GM18502 (cell line): ENCODE measurements at regions not wholly inside any gene's neighbourhood (a gene's known extent, or its start where the extent isn't known, plus 50 kb on each side); places are given as distances from the start of the nearest gene placed in this dataset.
"Not testable (repeated sequence)": the region's sequence is repeated elsewhere in the genome, so short reads cannot be mapped to it uniquely, and the experiment has no call there.

Experiments
- ATAC-seq: cut with Tn5 transposase; IDR thresholded peaks from one replicate; pipeline ENCODE4 v1.9.1; 2021; ENCODE audit warnings: mild to moderate bottlenecking; ENCODE audit not compliant: unreplicated experiment, poor library complexity

DNA sequence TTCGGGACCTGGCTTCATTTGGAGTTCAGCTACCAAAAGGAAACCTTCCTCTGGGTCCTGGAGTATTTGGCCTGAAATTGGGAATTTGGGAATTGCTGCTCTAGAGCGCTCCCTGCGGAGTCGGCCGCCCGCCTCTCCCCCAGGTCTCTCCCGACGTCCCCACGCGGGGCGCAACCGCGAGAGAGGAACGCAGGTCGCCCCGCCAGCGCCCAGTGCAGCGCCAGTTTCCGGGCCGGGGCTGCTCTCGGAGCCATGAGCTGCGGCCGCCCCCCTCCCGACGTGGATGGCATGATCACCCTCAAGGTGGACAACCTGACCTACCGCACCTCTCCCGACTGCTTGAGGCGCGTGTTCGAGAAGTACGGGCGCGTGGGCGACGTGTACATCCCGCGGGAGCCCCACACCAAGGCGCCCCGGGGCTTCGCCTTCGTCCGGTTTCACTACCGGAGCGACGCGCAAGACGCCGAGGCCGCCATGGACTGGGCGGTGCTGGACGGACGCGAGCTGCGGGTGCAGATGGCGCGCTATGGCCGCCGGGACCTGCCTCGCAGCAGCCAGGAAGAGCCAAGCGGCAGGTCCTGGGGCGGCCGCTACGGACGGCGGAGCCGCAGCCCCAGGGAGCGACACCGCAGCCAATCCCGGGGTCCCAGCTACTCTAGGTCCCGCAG is 529.2 kb downstream of the TNS3 start:
- ATAC-seq, result not testable (repeated sequence)

DNA sequence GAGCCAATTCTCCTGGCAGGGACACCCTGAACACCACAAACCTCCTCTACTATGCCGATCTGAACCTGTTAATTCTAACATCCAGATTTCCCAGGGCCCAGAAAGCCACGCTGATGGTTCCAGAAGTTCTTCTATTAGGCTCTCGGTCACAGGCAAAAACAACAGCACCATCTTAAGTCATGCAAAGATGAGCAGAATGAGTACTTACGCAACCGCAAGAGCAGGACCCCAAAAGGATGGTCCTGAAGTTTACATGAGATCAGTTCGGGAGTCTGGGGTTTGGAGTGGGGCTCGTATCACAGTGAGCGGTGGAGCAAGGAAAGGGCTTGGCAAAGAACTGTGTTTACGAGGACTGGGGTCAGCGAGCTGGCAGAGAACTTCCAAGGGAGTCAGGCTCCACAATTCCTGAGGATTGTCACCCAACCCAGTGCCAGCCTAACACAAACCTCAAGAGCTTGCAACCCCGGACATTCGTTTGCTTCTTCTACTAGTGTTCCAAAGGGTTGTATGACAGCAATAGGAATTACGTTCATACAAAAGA is 532.6 kb downstream of the TNS3 start:
- ATAC-seq, result no peak

DNA sequence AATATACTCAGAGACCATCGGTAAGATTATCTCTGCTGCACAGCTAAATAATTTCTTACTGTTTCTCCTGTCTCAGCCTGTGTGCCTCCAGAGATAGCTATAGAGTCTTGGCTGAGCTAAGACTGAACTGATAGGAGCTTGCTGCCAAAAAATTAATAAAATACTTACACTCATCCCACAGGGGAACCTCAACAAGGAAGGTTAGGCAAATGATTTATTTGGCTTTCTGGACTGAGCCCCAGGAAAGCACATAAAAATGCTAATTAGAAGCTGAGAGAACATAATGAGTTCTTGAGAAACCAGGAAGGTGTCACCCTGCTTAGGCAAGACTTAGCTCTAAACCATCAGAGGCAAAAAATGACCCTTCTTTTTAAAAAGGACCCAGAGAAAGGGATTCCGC is 534.5 kb downstream of the TNS3 start:
- ATAC-seq, result no peak

DNA sequence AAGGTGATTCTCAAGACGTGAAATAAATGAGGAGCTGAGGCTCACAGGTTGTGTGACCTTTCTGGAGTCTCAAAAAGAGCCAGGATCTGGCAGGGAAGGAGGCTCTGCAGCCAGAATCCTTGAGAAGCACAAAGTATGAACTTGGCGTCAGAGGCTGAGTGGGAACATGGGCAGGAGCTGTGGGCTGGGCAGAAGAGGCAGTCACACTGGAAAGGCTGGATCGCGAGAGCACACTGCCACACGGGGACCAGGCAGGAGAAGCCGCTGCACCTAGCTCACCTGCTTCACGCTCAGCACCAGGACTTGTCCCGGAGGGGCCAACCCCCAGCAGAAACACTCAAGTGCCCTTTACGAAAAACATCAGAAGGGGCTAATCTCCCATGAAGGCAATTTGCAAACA is 535.0 kb downstream of the TNS3 start:
- ATAC-seq, result no peak

DNA sequence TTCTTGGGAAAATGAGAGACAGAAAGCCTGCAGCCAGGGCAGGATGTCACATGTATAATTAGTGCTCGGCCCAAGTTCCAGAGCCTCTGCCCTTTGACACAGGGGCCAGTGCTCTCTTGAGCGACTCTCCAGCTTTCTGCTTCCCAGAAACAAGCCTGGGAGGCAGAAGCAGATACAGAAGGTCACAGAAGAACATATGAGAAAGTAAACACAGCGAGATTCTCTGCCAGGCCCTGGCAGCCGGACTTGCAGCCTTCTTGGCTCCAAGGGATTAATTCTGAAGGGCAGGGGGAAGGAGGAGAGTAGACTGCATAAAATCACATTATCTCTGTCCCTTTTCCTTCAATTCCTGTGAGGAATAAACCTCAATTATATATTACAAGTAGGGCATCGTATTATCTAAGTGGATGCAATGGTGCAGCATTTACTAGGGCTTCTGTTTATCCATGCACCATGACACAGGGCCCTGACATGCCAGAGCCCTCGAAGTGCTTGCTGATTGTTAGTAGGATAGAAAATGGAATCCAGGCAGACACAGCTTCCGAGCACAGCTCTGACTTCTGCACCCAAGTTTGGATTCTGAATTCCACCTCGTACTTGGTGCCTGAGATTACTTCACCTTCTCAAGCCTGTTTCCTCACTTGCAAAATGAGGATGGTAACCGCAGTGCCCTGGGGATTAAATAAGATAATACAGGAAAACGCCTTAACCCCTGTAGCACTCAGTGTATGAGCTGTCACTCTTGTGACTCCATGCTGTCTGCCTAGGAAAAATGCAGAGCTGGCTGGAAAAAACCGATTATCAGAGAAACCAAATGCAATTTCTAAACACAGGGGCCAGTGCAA is 536.5 kb downstream of the TNS3 start:
- ATAC-seq, result no peak

DNA sequence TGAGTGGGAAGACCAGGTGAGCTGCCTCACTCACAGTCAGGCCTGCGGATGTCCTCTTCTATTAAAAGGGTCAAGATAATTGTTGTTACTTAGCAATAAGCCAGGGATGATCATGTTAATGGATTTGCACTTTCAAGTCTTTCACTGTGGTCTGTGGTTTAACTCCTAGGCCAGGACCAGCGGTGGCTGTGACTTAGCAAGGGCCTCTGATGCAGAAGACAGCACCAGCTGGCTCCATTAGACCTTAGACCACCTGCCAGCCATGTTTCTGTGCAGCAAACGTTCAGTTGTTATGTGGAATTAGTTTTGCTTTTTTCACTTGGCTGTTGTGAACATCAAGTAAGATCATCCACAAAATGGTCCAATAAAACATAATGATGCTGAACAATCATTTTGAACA is 537.3 kb downstream of the TNS3 start:
- no peak for ATAC-seq

DNA sequence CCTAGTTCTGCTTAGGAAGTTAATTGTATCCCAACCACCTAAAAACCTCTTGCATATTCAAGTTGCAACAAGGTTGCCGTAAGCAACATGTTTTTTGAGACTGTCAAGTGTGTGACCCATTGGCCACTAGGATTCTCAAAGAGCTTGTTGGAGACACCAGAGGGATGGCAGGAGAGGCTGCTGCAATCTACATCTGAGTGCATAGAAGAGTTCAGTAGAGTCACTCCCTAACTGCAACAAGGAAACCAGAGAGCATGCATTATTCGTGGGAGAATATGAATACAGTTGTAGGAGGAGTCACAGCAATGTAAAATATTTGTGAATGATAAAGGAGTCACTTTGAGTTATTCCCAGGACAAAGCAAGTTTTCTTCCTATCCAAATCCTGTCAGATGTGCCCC is 538.6 kb downstream of the TNS3 start:
- no peak for ATAC-seq

DNA sequence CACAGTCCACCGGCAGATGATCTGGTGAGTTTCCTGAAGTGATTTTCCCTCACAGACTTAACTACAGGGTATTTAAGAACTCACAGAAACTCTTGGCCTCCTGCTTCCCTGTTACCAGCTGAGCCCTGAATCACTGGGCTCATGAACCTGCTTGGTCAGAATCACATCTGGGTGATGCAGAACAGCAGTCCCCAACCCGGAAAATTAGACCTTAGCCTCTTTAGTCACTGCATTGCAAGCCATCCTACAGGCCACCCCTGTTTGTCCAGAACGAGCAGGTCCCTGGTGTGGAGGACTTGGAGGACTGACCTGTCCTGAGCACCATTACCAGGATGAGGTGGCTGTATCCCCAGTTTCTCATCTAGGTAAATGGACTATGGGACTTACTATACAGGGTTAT is 539.2 kb downstream of the TNS3 start:
- no peak for ATAC-seq

DNA sequence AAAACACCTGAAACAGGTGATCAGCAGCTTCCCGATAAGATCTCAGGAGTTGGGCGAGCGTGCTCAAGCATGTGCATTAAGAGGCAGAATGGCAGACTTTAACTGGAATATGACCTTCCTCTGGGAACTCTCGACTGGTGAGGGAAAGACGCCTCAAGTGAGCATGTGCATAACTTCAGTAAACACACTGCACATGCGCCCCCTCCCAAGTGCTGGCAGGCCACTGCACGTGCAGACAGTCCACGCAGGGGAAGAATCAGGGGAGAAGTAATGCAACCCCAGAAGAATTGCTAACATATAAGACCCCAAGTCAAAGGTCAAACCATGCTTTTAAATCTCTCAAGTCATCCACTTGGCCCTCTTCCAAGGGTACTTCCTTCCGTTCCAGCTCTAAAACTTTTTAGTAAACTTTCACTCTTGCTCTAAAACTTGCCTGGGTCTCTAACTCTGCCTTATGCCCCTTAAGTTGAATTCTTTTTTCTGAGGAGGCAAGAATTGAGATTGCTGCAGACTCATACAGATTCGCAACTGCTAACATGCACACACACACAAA is 541.0 kb downstream of the TNS3 start:
- no peak for ATAC-seq

DNA sequence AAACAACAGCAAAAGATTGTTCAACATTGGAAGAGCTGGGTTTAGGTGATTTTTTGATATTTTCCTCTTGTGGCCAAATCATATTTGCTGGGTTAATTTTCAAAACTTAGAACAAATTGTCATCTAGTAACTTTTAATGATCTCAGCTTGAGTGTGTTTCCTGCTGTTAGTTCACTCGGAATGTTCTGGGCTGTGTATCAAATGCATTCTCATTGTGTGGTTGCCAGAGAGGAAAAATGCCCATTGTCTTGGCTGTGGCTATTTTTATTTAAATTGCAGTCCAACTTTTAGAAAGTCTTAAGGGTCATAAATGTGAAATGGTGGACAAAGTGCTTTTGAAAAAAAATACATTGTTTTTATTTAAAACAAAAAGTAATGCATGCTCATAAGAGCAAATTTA is 542.0 kb downstream of the TNS3 start:
- no peak for ATAC-seq

DNA sequence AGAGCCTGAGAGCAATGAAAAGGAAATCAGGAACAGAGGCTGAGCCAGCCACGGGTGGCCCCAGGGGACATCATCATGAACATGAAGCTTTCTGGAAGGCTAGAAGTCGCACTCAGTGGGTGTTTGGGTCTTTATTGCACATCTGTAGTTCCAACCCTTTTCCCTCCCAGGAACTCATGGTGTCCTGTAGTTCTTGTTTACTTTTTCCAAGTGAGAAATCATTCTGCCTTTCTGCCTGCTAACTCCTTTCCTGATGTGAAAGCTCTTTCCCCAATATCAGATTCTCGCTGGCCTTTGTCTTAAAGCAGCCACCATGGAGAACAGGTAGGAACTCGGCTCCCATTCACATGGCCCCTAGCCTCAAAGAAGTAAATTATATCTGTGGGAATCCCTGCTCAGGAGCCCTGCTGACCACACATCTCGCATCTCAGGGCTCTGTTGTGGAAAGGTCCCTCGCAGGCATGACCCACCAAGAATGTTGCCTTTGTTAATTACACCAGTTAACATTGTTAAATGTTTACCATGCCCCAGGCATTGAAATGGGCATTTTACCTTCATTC is 542.7 kb downstream of the TNS3 start:
- ATAC-seq, result no peak

DNA sequence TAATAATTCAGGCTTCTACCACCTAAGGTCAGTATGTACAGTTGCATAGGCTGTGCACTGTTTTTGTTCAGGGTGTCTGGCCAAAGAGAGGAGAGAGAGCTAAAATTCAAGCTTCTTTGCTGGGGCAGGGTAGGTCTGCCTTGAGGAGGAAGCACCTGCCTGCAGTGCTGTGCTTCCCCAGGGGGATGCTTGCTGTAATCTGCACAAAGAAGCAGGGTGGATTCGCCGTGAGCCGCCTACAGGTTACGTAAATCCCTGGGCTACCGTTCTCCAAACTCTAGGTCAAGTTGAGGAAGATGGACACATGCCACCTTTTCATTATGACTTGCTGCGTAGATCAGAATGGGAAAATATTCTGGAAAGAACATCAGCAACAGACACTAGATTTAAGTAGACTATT is 543.3 kb downstream of the TNS3 start:
- no peak for ATAC-seq

DNA sequence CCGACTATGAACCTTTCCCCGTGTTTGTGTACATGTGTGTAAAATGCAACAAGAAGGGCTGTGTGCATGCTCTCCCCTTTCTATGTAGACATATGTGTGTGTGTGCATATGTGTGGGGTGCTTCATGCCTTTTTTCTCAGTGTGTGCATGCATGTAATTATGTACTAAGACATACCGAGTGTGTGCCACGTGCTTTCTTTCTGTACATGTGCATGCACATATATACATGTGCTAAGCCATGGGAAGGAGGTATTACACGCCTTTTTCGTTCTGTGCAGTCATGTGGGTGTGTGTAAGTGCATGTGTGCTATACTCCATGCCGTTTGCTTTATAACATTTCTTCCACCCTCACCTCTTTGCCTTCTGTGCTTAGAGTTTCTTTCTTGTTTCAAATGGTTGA is 544.3 kb downstream of the TNS3 start:
- ATAC-seq, result no peak

DNA sequence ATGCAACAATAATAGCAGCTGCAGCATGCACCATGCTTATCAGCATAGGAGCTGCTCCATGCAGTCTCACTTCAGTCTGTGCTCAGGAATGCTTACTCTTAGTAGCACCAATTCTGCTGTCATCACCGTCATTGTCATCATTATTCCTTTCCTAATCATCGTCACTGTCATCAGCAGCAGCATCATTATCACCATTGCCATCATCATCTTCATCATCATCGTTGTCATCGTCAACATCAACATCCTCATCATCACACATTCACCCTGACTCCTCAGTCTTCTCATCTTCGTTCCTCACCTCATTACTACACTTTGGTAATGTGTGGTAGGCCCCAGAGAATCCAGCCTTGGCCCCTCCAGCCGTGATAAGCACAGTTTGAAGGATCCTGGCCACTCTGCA is 545.0 kb downstream of the TNS3 start:
- ATAC-seq, result no peak

DNA sequence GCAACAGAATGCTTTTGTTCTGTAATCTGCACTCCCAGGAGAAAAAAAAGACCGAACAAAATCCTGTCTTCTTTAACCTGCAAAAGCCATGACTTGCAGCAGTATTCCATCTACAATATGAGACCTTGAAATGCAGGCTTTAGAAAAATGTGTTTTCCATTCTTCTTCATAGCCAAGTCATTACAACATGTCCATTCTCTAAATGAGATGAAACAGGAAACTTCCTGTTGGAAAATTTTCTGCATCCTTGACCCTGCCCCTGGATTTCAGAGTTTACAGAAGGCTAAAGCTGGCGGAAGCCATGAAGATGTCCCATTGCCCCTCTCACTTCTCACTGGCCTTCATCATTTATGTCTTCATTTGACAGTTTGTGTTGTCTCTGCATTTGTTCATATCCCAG is 546.4 kb downstream of the TNS3 start:
- no peak for ATAC-seq

DNA sequence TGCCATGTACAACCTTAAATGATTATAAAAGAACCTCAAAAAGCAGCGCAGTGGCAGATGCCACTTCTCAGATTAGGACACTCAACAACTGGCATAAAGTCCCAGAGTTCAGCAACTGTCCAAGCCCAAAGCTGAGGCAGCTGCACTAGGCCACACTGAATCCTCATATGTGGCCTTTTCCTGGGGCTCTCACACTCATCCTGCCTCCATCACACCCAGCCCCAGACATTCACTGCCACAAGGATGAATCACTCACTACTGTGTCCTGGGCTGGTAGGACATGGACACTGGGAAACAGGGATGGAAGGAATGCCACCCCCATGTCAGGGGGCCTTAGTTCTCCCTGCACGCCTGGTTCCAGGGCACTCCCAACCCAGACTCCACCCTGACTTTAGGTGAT is 547.7 kb downstream of the TNS3 start:
- no peak for ATAC-seq

DNA sequence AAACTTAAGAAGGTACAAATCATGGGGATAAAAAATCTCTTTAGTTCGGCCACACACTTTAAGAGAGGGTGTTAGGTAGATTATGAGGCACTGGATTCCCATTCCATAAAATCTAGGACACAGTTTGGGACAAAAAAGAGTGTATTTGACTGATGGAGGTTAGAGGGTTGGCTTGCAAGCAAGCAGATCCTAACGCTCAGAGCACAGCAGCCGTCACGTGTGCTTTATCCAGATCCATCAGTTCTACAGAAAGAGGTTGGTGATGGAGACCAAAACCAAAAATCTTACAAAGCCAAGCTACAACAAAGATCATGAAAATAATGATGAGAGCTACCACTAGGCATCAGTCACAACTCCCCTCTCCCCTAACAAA is 549.4 kb downstream of the TNS3 start:
- ATAC-seq, result no peak

DNA sequence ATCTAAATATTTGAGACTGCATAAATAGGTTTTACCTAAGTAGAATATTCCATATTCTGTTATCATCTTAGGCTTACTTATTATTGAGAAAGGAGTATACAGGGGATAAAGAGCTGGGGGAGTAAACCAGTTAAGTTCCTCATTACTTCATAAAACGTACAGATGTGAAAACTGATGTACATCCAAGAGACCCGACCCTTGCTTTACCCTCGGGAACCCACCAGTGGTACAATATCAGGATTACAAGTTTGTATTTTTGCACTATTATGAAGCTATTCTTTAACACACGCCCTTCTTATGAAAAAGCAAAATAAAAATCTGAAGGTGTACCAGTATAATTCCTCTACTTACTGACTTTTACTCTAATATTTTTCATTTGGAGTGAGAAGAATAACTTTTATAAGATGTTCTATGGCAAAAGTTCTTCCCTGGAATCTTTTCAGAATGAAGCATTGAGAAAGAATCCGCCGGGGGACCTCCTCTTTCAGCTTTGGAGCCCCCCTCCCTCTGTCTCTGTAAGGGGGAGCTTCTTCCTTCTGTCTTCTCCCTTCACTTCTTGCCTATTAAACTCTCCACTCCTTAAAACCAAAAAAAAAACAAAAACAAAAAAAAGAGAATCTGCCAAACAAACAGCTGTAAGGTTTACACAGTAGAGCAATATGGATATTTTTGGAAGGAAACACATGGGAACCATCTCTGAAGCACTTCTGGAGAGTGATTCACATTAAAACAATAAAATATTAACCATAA is 550.0 kb downstream of the TNS3 start:
- no peak for ATAC-seq

DNA sequence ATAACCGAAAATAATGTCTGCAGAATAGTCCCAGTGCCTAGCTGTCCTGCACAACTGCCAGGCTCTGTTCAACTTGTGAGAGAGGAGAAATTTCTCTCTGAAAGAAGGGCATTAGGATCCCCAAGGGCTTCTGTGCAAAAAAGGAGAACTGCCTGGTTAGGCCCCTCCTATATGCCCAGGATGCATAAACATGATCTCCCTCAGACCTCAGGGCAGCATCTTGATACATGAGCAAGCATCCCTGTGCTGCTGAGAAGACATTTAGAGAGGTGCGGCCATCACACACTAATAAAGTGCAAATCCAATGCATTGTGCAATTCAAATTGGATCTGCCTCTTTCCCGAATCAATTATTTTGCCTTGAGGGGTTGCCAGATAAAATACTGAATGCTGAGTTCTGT is 553.6 kb downstream of the TNS3 start:
- no peak for ATAC-seq

DNA sequence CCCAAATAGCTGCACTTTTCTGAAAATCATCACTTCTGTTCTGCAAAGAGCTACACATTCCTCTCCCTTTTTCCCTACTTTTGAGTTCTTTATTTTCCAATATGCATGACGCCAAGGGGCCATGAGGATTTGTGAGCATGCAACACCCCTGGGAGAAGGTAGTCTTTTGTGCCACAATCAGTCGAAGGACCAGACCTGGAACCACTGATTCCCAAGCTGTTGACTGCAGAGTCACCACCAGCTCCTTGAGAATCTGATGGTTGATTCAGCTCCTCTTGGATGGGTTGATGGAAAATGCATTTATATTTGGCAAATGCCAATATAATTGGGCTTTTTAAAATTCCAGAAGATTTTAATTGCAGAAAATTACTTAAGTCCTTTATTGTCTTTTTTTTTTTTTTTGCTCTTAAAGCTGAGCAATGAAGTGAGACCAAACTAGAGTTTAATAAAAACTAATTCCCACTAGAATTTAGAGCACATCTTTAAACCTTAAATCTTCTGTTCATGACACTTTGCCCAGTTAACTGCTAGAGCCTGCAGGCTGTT is 554.1 kb downstream of the TNS3 start:
- no peak for ATAC-seq
